ENCODE measurements at regions not wholly inside any gene's neighbourhood (a gene's known extent, or its start where the extent isn't known, plus 50 kb on each side); places are given as distances from the start of the nearest gene placed in this dataset.

DNA sequence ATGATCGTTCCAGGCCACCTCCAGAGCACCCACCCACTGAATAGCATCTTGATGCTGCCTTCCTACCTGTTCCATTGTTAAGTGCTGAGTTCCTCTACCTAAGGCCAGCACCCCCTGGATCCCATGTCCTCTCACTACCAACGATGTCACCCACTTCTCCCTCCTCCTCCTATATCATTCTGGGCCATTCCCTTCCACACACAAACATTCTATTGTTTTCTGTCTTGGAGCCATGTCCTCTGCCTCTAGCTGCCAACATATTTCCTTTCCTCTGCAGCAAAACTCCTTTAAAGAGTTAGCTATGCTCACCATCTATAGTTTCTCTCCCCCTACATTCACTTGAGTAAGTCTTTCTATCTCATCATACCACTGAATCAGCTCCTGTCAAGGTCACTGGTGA lies 64.0 kb upstream of the ACKR3 start:
- Histone ChIP-seq H3K4me3 (ENCODE audit: low read length, poor library complexity, severe bottlenecking) (no peak overlapping the region), H2AFZ (ENCODE audit: low read length) (no peak overlapping the region), H3K9me2 (replicated peaks; ENCODE audit: low read depth, low read length) (no peaks in the 10 kb centered on the region), H3K4me1 (ENCODE audit: insufficient read depth, low read length, poor library complexity, severe bottlenecking) (peaks cover 5% of the 10 kb centered on the region), H3K9ac (ENCODE audit: low read depth, low read length, poor library complexity, severe bottlenecking) (no peak overlapping the region), H4K20me1 (ENCODE audit: insufficient read depth, low read length, poor library complexity, severe bottlenecking) (no peaks in the 10 kb centered on the region), H3K79me2 (ENCODE audit: insufficient read depth, low read length) (no peaks in the 10 kb centered on the region), H3K9me3 (ENCODE audit: insufficient read depth, low read depth, low read length) (no peaks in the 10 kb centered on the region; the same call in 1 of the 2 replicates), H3F3A (ENCODE audit: low read depth) (no peaks in the 10 kb centered on the region), H3K4me2 (ENCODE audit: low read depth, low read length, poor library complexity, severe bottlenecking) (no peak overlapping the region), H3K27me3 (ENCODE audit: insufficient read depth, low read length, poor library complexity, severe bottlenecking) (no peaks in the 10 kb centered on the region), H3K36me3 (ENCODE audit: insufficient read depth, low read length) (no peaks in the 10 kb centered on the region)
- no peak for TF ChIP-seq EZH2phosphoT487 (IDR thresholded peaks at IDR 0.05; ENCODE audit: borderline replicate concordance)
- TF ChIP-seq, protein P1, sequence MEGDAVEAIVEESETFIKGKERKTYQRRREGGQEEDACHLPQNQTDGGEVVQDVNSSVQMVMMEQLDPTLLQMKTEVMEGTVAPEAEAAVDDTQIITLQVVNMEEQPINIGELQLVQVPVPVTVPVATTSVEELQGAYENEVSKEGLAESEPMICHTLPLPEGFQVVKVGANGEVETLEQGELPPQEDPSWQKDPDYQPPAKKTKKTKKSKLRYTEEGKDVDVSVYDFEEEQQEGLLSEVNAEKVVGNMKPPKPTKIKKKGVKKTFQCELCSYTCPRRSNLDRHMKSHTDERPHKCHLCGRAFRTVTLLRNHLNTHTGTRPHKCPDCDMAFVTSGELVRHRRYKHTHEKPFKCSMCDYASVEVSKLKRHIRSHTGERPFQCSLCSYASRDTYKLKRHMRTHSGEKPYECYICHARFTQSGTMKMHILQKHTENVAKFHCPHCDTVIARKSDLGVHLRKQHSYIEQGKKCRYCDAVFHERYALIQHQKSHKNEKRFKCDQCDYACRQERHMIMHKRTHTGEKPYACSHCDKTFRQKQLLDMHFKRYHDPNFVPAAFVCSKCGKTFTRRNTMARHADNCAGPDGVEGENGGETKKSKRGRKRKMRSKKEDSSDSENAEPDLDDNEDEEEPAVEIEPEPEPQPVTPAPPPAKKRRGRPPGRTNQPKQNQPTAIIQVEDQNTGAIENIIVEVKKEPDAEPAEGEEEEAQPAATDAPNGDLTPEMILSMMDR (conservative IDR thresholded peaks at IDR 0.05; ENCODE audit: low read length), result no peak

DNA sequence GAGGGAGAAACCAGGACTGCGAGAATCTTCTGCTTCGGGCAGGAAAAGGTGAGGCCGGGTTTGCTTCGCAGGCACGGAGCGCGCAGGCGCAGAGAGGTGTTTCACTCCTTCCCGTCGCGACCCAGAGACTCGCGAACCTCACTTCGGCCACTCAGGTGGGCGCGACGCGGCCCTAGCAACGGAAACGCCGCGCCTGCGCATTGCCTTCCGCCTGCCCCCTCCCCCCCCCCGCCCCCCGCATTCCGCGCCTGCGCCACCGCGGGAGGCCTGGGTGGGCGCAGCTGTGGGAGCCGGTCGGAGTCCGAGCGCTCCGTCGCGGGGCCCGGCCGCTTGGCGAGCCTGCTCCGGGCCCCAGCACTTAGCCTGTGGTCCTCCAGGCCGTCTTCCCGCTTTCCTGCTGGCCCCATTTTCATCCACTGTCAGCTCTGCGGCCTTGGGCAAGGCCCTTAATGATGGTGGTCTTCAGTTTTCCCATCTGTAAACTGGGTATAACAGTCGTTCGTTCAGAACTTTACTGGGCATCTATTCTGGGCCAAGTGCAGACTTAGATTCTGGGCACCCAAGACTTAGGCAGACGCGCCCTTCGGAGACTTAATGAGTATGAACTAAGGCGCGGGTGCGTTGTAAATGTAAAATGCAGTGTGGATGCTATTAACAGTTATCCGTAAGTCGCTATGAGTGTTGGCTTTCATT lies 62.1 kb upstream of the ACKR3 start:
- no peaks in the 10 kb centered on the region for H3K36me3 ChIP-seq (ENCODE audit: insufficient read depth, low read length)
- no peaks in the 10 kb centered on the region for H3F3A ChIP-seq (ENCODE audit: low read depth)
- H3K4me3 ChIP-seq (ENCODE audit: low read length, poor library complexity, severe bottlenecking), result no peak overlapping the region
- H3K9me2 ChIP-seq (replicated peaks; ENCODE audit: low read depth, low read length), result no peaks in the 10 kb centered on the region
- H4K20me1 ChIP-seq (ENCODE audit: insufficient read depth, low read length, poor library complexity, severe bottlenecking), result no peaks in the 10 kb centered on the region
- no peaks in the 10 kb centered on the region for H3K79me2 ChIP-seq (ENCODE audit: insufficient read depth, low read length)
- no peak overlapping the region for H2AFZ ChIP-seq (ENCODE audit: low read length)
- H3K4me2 ChIP-seq (ENCODE audit: low read depth, low read length, poor library complexity, severe bottlenecking), result no peak overlapping the region
- TF ChIP-seq EZH2phosphoT487 (IDR thresholded peaks at IDR 0.05; ENCODE audit: borderline replicate concordance), result no peak
- TF ChIP-seq, protein P1 (conservative IDR thresholded peaks at IDR 0.05; ENCODE audit: low read length), result no peak
- no peaks in the 10 kb centered on the region for H3K27me3 ChIP-seq (ENCODE audit: insufficient read depth, low read length, poor library complexity, severe bottlenecking)
- peaks cover 9% of the 10 kb centered on the region for H3K4me1 ChIP-seq (ENCODE audit: insufficient read depth, low read length, poor library complexity, severe bottlenecking)
- no peaks in the 10 kb centered on the region; the same call in 1 of the 2 replicates for H3K9me3 ChIP-seq (ENCODE audit: insufficient read depth, low read depth, low read length)
- no peak overlapping the region for H3K9ac ChIP-seq (ENCODE audit: low read depth, low read length, poor library complexity, severe bottlenecking)

DNA sequence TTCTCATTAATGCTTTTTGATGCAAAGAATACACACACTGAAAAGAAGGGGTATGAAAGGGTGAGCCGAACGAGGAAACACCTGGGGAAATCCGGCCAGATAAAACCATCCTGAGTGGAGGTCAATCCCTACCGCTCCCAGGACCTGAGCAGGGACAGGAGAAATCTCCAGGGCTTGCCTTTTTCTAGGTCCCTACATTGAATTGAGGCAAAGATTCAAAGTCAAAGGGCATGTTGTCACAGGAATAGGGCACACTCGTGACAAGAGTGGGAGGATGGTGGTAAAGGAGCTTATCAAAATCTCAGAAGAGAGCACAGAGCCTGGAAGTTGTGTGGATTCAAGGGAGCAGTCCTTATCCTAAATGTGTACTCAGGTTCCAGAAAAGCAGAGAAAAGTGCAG lies 61.2 kb upstream of the ACKR3 start:
- H3K9ac ChIP-seq (ENCODE audit: low read depth, low read length, poor library complexity, severe bottlenecking), result no peak overlapping the region
- H4K20me1 ChIP-seq (ENCODE audit: insufficient read depth, low read length, poor library complexity, severe bottlenecking), result no peaks in the 10 kb centered on the region
- H2AFZ ChIP-seq (ENCODE audit: low read length), result no peak overlapping the region
- TF ChIP-seq, protein P1 (conservative IDR thresholded peaks at IDR 0.05; ENCODE audit: low read length), result no peak
- no peak for TF ChIP-seq EZH2phosphoT487 (IDR thresholded peaks at IDR 0.05; ENCODE audit: borderline replicate concordance)
- no peak overlapping the region for H3K4me3 ChIP-seq (ENCODE audit: low read length, poor library complexity, severe bottlenecking)
- no peak overlapping the region for H3K4me2 ChIP-seq (ENCODE audit: low read depth, low read length, poor library complexity, severe bottlenecking)
- no peaks in the 10 kb centered on the region; the same call in 1 of the 2 replicates for H3K9me3 ChIP-seq (ENCODE audit: insufficient read depth, low read depth, low read length)
- H3K4me1 ChIP-seq (ENCODE audit: insufficient read depth, low read length, poor library complexity, severe bottlenecking), result peaks cover 17% of the 10 kb centered on the region
- no peaks in the 10 kb centered on the region for H3K9me2 ChIP-seq (replicated peaks; ENCODE audit: low read depth, low read length)
- H3K27me3 ChIP-seq (ENCODE audit: insufficient read depth, low read length, poor library complexity, severe bottlenecking), result no peaks in the 10 kb centered on the region
- no peaks in the 10 kb centered on the region for H3K36me3 ChIP-seq (ENCODE audit: insufficient read depth, low read length)
- no peaks in the 10 kb centered on the region for H3K79me2 ChIP-seq (ENCODE audit: insufficient read depth, low read length)
- H3F3A ChIP-seq (ENCODE audit: low read depth), result no peaks in the 10 kb centered on the region
